ENCODE measurements at regions not wholly inside any gene's neighbourhood (a gene's known extent, or its start where the extent isn't known, plus 50 kb on each side); places are given as distances from the start of the nearest gene placed in this dataset.
A peak's percentile ranks its signal among the peaks of the same experiment; 100 is the strongest.

- Histone ChIP-seq H3K27me3 (ENCODE audit: control insufficient read depth, insufficient read depth, low read length) (no peaks in the 10 kb centered on the region), H3K9me3 (ENCODE audit: control insufficient read depth in 2 of 3, insufficient read depth in 1 of 3, low read length in 3 of 3) (no peaks in the 10 kb centered on the region), H3K36me3 (ENCODE audit: control insufficient read depth in 2 of 3, insufficient read depth in 3 of 3, low read length in 3 of 3) (no peaks in the 10 kb centered on the region), H3K4me1 (ENCODE audit: control insufficient read depth in 2 of 3, insufficient read depth in 2 of 3, low read depth in 1 of 3, low read length in 3 of 3) (no peaks in the 10 kb centered on the region), H3K4me3 (ENCODE audit: low read length in 3 of 3) (no peak overlapping the region), H3K9ac (ENCODE audit: low read length in 3 of 3) (no peak overlapping the region), H3K27ac (ENCODE audit: low read depth in 2 of 2, low read length in 2 of 2) (no peak overlapping the region)
- DNase-seq (peak in 2 of 5 donors; percentile 29 to 32), FAIRE-seq (no peak)
- intact Hi-C loops (cut with DNase I) = no loop called here
- TF ChIP-seq, protein P1, sequence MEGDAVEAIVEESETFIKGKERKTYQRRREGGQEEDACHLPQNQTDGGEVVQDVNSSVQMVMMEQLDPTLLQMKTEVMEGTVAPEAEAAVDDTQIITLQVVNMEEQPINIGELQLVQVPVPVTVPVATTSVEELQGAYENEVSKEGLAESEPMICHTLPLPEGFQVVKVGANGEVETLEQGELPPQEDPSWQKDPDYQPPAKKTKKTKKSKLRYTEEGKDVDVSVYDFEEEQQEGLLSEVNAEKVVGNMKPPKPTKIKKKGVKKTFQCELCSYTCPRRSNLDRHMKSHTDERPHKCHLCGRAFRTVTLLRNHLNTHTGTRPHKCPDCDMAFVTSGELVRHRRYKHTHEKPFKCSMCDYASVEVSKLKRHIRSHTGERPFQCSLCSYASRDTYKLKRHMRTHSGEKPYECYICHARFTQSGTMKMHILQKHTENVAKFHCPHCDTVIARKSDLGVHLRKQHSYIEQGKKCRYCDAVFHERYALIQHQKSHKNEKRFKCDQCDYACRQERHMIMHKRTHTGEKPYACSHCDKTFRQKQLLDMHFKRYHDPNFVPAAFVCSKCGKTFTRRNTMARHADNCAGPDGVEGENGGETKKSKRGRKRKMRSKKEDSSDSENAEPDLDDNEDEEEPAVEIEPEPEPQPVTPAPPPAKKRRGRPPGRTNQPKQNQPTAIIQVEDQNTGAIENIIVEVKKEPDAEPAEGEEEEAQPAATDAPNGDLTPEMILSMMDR (IDR thresholded peaks at IDR 0.05; ENCODE audit: borderline replicate concordance, extremely low read depth, insufficient read depth) = no peak
These were observed 1116.9 kb upstream of the CNTNAP5 start for GRCh38 chr2:122908159-122908558.

DNA sequence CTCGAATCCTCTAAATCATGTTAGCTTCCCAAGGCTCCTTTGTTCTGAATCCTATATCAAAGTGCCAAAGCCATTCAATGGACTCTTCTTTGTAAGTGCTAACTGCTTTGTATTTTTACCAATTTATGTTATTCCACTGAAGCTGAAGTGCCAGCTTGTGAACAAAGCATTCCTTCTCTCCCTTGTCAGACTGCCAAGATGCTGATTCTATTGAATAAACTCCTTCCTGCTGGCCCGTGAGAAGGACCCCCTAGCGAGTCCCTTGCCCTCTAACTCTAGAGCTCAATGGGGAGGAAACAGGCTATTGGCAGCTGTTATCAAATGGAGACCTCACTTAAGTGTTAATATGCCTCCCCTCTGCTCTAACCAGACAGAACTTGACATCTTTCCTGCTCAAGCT lies 1097.9 kb upstream of the CNTNAP5 start:
- H3K36me3 ChIP-seq (ENCODE audit: control insufficient read depth in 2 of 3, insufficient read depth in 3 of 3, low read length in 3 of 3) = no peaks in the 10 kb centered on the region
- H3K4me3 ChIP-seq (ENCODE audit: low read length in 3 of 3) = no peak overlapping the region
- DNase-seq (no peak), FAIRE-seq (no peak)
- no peak overlapping the region for H3K27ac ChIP-seq (ENCODE audit: low read depth in 2 of 2, low read length in 2 of 2)
- no peaks in the 10 kb centered on the region for H3K4me1 ChIP-seq (ENCODE audit: control insufficient read depth in 2 of 3, insufficient read depth in 2 of 3, low read depth in 1 of 3, low read length in 3 of 3)
- TF ChIP-seq, protein P1 (IDR thresholded peaks at IDR 0.05; ENCODE audit: borderline replicate concordance, extremely low read depth, insufficient read depth) = no peak
- H3K9ac ChIP-seq (ENCODE audit: low read length in 3 of 3) = no peak overlapping the region
- H3K9me3 ChIP-seq (ENCODE audit: control insufficient read depth in 2 of 3, insufficient read depth in 1 of 3, low read length in 3 of 3) = peaks cover 0 to 18% (median 2%) of the 10 kb centered on the region in 3 donors
- no peaks in the 10 kb centered on the region for H3K27me3 ChIP-seq (ENCODE audit: control insufficient read depth, insufficient read depth, low read length)
- intact Hi-C loops (cut with DNase I) = no loop called here

DNA sequence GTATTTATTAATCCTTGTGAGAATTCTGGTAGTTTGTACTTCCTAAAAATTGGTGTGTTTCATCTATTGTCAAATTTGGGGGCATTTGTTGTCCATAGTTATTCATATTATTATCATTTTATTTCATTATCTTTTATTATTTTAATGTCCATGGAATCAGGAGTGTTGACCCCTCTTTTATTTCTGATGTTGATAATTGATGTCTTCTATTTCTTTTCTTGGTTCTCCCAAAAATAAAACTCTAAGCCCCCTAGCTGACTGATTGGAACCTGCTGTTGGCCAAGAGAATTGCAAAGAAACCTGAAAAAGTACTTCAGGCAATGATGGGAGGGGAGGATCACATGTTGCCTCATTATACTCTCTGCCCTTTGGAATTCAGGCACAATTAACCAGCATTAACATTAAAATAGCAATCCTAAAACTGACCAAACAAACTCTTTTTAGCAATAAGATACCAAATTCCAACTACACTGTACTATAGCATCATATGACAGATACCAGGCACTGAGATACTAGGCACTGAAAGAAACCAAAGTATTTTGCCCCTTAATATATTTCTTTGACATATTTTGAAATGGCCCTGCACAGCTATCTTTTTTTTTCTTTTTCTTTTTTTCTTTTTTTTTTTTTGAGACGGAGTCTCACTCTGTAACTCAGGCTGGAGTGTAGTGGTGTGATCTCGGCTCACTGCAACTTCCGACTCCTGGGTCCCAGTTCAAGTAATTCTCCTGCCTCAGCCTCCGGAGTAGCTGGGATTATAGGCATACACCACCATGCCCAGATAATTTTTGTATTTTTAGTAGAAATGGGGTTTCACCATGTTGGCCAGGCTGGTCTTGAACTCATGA lies 1097.2 kb upstream of the CNTNAP5 start:
- Histone ChIP-seq H3K27ac (ENCODE audit: low read depth in 2 of 2, low read length in 2 of 2) (no peak overlapping the region), H3K36me3 (ENCODE audit: control insufficient read depth in 2 of 3, insufficient read depth in 3 of 3, low read length in 3 of 3) (no peaks in the 10 kb centered on the region), H3K9me3 (ENCODE audit: control insufficient read depth in 2 of 3, insufficient read depth in 1 of 3, low read length in 3 of 3) (peaks cover 0 to 18% (median 2%) of the 10 kb centered on the region in 3 donors), H3K4me1 (ENCODE audit: control insufficient read depth in 2 of 3, insufficient read depth in 2 of 3, low read depth in 1 of 3, low read length in 3 of 3) (no peaks in the 10 kb centered on the region), H3K4me3 (ENCODE audit: low read length in 3 of 3) (no peak overlapping the region), H3K27me3 (ENCODE audit: control insufficient read depth, insufficient read depth, low read length) (no peaks in the 10 kb centered on the region), H3K9ac (ENCODE audit: low read length in 3 of 3) (no peak overlapping the region)
- intact Hi-C loops (cut with DNase I) = no loop called here
- TF ChIP-seq, protein P1 (IDR thresholded peaks at IDR 0.05; ENCODE audit: borderline replicate concordance, extremely low read depth, insufficient read depth) = no peak
- DNase-seq = no peak
- no peak for FAIRE-seq
